ENCODE measurements at regions not wholly inside any gene's neighbourhood (a gene's known extent, or its start where the extent isn't known, plus 50 kb on each side); places are given as distances from the start of the nearest gene placed in this dataset.

- TF ChIP-seq ESRRA (CRISPR knock-in tag; IDR thresholded peaks at IDR 0.05; ENCODE audit: borderline replicate concordance) (no peak), NFYB (CRISPR knock-in tag; conservative IDR thresholded peaks at IDR 0.05; ENCODE audit: low read depth) (no peak), USF1 (CRISPR knock-in tag; IDR thresholded peaks at IDR 0.05) (no peak), SP1 (CRISPR knock-in tag; conservative IDR thresholded peaks at IDR 0.05) (no peak)
- TF ChIP-seq, protein P1, sequence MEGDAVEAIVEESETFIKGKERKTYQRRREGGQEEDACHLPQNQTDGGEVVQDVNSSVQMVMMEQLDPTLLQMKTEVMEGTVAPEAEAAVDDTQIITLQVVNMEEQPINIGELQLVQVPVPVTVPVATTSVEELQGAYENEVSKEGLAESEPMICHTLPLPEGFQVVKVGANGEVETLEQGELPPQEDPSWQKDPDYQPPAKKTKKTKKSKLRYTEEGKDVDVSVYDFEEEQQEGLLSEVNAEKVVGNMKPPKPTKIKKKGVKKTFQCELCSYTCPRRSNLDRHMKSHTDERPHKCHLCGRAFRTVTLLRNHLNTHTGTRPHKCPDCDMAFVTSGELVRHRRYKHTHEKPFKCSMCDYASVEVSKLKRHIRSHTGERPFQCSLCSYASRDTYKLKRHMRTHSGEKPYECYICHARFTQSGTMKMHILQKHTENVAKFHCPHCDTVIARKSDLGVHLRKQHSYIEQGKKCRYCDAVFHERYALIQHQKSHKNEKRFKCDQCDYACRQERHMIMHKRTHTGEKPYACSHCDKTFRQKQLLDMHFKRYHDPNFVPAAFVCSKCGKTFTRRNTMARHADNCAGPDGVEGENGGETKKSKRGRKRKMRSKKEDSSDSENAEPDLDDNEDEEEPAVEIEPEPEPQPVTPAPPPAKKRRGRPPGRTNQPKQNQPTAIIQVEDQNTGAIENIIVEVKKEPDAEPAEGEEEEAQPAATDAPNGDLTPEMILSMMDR (IDR thresholded peaks at IDR 0.05) = no peak
Observed at GRCh38 chr1:200474633-200475032, 64.8 kb upstream of the ZNF281 start.
